ENCODE measurements at regions not wholly inside any gene's neighbourhood (a gene's known extent, or its start where the extent isn't known, plus 50 kb on each side); places are given as distances from the start of the nearest gene placed in this dataset.

DNA sequence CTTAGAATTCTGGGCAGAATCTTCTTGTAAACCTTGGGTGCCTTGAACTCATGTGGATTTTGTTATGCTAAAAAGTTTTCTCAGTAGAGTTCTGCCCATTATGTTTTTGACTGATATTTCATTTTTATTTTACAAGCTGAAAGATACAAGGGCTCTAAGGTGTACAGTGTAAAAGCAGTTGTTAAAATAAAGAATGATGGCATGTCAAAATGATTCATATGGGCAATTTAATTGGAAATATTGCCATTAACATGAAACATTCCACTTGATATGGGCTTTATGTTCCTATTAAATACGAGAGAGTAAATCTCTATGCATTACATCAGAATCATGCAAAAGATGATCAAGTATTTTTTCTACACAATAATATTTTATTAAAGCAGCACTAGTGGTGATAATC, 295.1 kb upstream of the ATP2B1 start:
- Histone ChIP-seq H3K79me2 (replicated peaks; ENCODE audit: insufficient read depth, low read length) (no peaks in the 10 kb centered on the region), H3K36me3 (ENCODE audit: insufficient read depth, low read length) (no peaks in the 10 kb centered on the region), H3K4me2 (ENCODE audit: low read length) (no peak overlapping the region), H3K4me3 (ENCODE audit: low read length) (no peak overlapping the region), H3K9me2 (ENCODE audit: insufficient read depth, low read length) (no peaks in the 10 kb centered on the region), H3K27me3 (ENCODE audit: insufficient read depth, low read depth, low read length) (no peaks in the 10 kb centered on the region), H2AFZ (ENCODE audit: low read depth, low read length) (no peak overlapping the region), H3K9ac (ENCODE audit: low read length) (no peak overlapping the region), H4K20me1 (ENCODE audit: insufficient read depth) (no peaks in the 10 kb centered on the region), H3K9me3 (ENCODE audit: low read length) (no peaks in the 10 kb centered on the region), H3F3A (ENCODE audit: insufficient read depth, low read length, poor library complexity, severe bottlenecking) (no peaks in the 10 kb centered on the region), H3K27ac (ENCODE audit: low read length) (no peak overlapping the region)
- TF ChIP-seq CTCF (IDR thresholded peaks at IDR 0.05; ENCODE audit: poor library complexity, severe bottlenecking) (no peak), EZH2 (IDR thresholded peaks at IDR 0.05; ENCODE audit: borderline replicate concordance, insufficient read depth, low read length, poor library complexity, severe bottlenecking) (no peak), SMC3 (conservative IDR thresholded peaks at IDR 0.05; ENCODE audit: poor library complexity) (no peak), RAD21 (conservative IDR thresholded peaks at IDR 0.05) (no peak), TAF1 (IDR thresholded peaks at IDR 0.05; ENCODE audit: low read depth) (no peak), POLR2AphosphoS5 (IDR thresholded peaks at IDR 0.05) (no peak), EP300 (conservative IDR thresholded peaks at IDR 0.05; ENCODE audit: poor library complexity, severe bottlenecking) (no peak), MXI1 (conservative IDR thresholded peaks at IDR 0.05; ENCODE audit: poor library complexity, severe bottlenecking) (no peak)
- TF ChIP-seq, protein P1, sequence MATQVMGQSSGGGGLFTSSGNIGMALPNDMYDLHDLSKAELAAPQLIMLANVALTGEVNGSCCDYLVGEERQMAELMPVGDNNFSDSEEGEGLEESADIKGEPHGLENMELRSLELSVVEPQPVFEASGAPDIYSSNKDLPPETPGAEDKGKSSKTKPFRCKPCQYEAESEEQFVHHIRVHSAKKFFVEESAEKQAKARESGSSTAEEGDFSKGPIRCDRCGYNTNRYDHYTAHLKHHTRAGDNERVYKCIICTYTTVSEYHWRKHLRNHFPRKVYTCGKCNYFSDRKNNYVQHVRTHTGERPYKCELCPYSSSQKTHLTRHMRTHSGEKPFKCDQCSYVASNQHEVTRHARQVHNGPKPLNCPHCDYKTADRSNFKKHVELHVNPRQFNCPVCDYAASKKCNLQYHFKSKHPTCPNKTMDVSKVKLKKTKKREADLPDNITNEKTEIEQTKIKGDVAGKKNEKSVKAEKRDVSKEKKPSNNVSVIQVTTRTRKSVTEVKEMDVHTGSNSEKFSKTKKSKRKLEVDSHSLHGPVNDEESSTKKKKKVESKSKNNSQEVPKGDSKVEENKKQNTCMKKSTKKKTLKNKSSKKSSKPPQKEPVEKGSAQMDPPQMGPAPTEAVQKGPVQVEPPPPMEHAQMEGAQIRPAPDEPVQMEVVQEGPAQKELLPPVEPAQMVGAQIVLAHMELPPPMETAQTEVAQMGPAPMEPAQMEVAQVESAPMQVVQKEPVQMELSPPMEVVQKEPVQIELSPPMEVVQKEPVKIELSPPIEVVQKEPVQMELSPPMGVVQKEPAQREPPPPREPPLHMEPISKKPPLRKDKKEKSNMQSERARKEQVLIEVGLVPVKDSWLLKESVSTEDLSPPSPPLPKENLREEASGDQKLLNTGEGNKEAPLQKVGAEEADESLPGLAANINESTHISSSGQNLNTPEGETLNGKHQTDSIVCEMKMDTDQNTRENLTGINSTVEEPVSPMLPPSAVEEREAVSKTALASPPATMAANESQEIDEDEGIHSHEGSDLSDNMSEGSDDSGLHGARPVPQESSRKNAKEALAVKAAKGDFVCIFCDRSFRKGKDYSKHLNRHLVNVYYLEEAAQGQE (IDR thresholded peaks at IDR 0.05; ENCODE audit: borderline replicate concordance): no peak

DNA sequence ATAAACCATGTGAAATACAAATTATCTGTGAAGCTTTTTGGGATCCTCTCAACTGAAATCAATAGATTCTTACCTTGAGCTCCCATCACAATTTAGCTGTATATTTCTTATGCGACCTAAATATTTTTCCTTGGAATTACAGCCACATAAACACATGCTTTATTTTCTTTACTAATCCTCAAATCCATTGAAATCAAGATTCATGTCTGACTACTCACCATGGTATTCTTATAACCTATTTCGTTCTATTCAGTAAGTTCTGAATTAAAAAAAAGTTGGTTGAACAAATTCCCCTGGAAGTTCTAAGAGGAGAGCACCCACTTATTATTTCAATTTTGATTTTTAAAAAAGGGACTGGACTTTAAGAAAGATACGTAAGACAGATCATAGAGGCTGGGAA, 292.1 kb upstream of the ATP2B1 start:
- Histone ChIP-seq H3F3A (ENCODE audit: insufficient read depth, low read length, poor library complexity, severe bottlenecking) (no peaks in the 10 kb centered on the region), H3K9me3 (ENCODE audit: low read length) (no peaks in the 10 kb centered on the region), H3K4me3 (ENCODE audit: low read length) (no peak overlapping the region), H4K20me1 (ENCODE audit: insufficient read depth) (no peaks in the 10 kb centered on the region), H3K27ac (ENCODE audit: low read length) (no peak overlapping the region), H3K27me3 (ENCODE audit: insufficient read depth, low read depth, low read length) (no peaks in the 10 kb centered on the region), H3K9ac (ENCODE audit: low read length) (no peak overlapping the region), H2AFZ (ENCODE audit: low read depth, low read length) (no peak overlapping the region), H3K36me3 (ENCODE audit: insufficient read depth, low read length) (no peaks in the 10 kb centered on the region), H3K79me2 (replicated peaks; ENCODE audit: insufficient read depth, low read length) (no peaks in the 10 kb centered on the region), H3K9me2 (ENCODE audit: insufficient read depth, low read length) (no peaks in the 10 kb centered on the region), H3K4me2 (ENCODE audit: low read length) (no peak overlapping the region)
- TF ChIP-seq RAD21 (conservative IDR thresholded peaks at IDR 0.05): no peak
- TF ChIP-seq CTCF (IDR thresholded peaks at IDR 0.05; ENCODE audit: poor library complexity, severe bottlenecking): no peak
- TF ChIP-seq TAF1 (IDR thresholded peaks at IDR 0.05; ENCODE audit: low read depth): no peak
- no peak for TF ChIP-seq EP300 (conservative IDR thresholded peaks at IDR 0.05; ENCODE audit: poor library complexity, severe bottlenecking)
- TF ChIP-seq MXI1 (conservative IDR thresholded peaks at IDR 0.05; ENCODE audit: poor library complexity, severe bottlenecking): no peak
- TF ChIP-seq, protein P1 (IDR thresholded peaks at IDR 0.05; ENCODE audit: borderline replicate concordance): no peak
- no peak for TF ChIP-seq EZH2 (IDR thresholded peaks at IDR 0.05; ENCODE audit: borderline replicate concordance, insufficient read depth, low read length, poor library complexity, severe bottlenecking)
- no peak for TF ChIP-seq SMC3 (conservative IDR thresholded peaks at IDR 0.05; ENCODE audit: poor library complexity)
- TF ChIP-seq POLR2AphosphoS5 (IDR thresholded peaks at IDR 0.05): no peak

All from neural cell (in vitro differentiated cells).